Small intestine (tissue), 7 donors: ENCODE measurements at regions not wholly inside any gene's neighbourhood (a gene's known extent, or its start where the extent isn't known, plus 50 kb on each side); places are given as distances from the start of the nearest gene placed in this dataset.

ENCODE experiments used
- DNase-seq, 2 donors: peaks; one replicate each; pipeline versions ENCODE4 v3.0.0 to v3.0.0-alpha.2; 2013
- FAIRE-seq: peaks from 2 replicates; lab custom pipeline; 2012; peaks lifted over from hg19 to GRCh38; lab: Jason Lieb, UNC
- H3K27ac ChIP-seq, 3 donors: one replicate each; pipeline ENCODE4 v1.5.1; 2013; ENCODE audit warnings: low read length in 2 of 3, mild to moderate bottlenecking in 2 of 3, control low read depth in 1 of 3, inconsistent platforms in 1 of 3, low read depth in 1 of 3, moderate library complexity in 1 of 3
- H3K27me3 ChIP-seq, 3 donors: one replicate each; pipeline ENCODE4 v1.6.1; 2013; ENCODE audit warnings: low read length in 3 of 3, inconsistent platforms in 1 of 3; ENCODE audit not compliant: control insufficient read depth in 3 of 3, insufficient read depth in 3 of 3
- H3K36me3 ChIP-seq, 3 donors: one replicate each; pipeline ENCODE4 v1.6.1; 2013; ENCODE audit warnings: low read length in 3 of 3, inconsistent platforms in 1 of 3, low read depth in 1 of 3, mild to moderate bottlenecking in 1 of 3, moderate library complexity in 1 of 3; ENCODE audit not compliant: control insufficient read depth in 3 of 3, insufficient read depth in 2 of 3
- H3K4me1 ChIP-seq, 3 donors: one replicate each; pipeline ENCODE4 v1.6.1; 2013; ENCODE audit warnings: low read length in 2 of 3, inconsistent platforms in 1 of 3, low read depth in 1 of 3, mild to moderate bottlenecking in 1 of 3, moderate library complexity in 1 of 3; ENCODE audit not compliant: control insufficient read depth in 3 of 3, insufficient read depth in 2 of 3
- H3K4me3 ChIP-seq, 3 donors: one replicate each; pipeline ENCODE4 v1.5.1; 2013; ENCODE audit warnings: low read length in 3 of 3, control low read depth in 1 of 3, inconsistent platforms in 1 of 3, low read depth in 1 of 3, mild to moderate bottlenecking in 1 of 3, moderate library complexity in 1 of 3
- H3K9me3 ChIP-seq, 2 donors: one replicate each; pipeline ENCODE4 v1.6.1; 2013; ENCODE audit warnings: low read depth in 1 of 2, low read length in 1 of 2; ENCODE audit not compliant: control insufficient read depth in 2 of 2, insufficient read depth in 1 of 2
- WGBS, 3 donors: extraction: QIAGEN DNeasy Blood & Tissue Kit; methylation state at CpG; one replicate each; pipeline ENCODE4 v1.1.7; 2013; 5-methylcytosine and 5-hydroxymethylcytosine counted together
- donor health status: healthy with polysubstance abuse.
- donor health status: control.
- donor health status: control.
- donor health status: Bipolar disorder and iron deficiency.
- donor health status: healthy.

- 40 to 59% (median 50%) methylated on average over 2 of the region's 2 CpGs for WGBS, 3 donors
- no peak for FAIRE-seq
- H3K4me1 ChIP-seq: no peaks in the 10 kb centered on the region
- no peak overlapping the region for H3K4me3 ChIP-seq
- no peaks in the 10 kb centered on the region for H3K36me3 ChIP-seq
- no peak overlapping the region for H3K27ac ChIP-seq
- no peaks in the 10 kb centered on the region for H3K9me3 ChIP-seq
- H3K27me3 ChIP-seq: peaks cover 0 to 4% (median 4%) of the 10 kb centered on the region in 3 donors
- no peak for DNase-seq
Measured at GRCh38 chr15:93327364-93327763, 238.4 kb upstream of the RGMA start.

GRCh38 chr15:93324186-93324975, 235.4 kb upstream of the RGMA start:
- Histone ChIP-seq H3K4me1 (no peaks in the 10 kb centered on the region), H3K36me3 (no peaks in the 10 kb centered on the region), H3K4me3 (no peak overlapping the region), H3K9me3 (no peaks in the 10 kb centered on the region), H3K27me3 (peaks cover 0 to 1% (median 0%) of the 10 kb centered on the region in 3 donors), H3K27ac (no peak overlapping the region)
- DNase-seq (no peak), FAIRE-seq (no peak)
- WGBS, 3 donors: 81 to 89% (median 87%) methylated on average over 5 of the region's 5 CpGs

DNA sequence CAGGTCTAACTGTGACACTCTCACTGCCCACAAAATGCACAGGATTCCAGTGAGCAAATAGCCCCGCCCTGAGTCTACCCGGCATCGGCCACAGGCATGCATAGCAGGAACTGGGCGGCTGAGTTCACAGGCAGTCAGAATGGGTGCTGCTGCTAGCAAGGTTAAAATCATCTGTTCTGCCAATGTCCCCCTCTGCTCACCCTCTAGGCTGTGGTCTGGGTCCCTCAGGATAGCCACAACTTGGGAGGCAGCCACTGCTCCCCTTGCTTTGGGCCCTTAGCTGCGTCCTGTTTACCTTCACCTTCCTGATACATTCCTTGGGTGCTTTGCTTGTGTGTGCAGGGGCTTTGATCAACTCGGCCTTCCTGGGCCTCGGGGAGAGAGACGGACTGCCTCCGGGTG, 232.9 kb upstream of the RGMA start:
- FAIRE-seq (no peak), DNase-seq (no peak)
- 54 to 64% (median 63%) methylated on average over 9 of the region's 9 CpGs for WGBS, 3 donors
- no peaks in the 10 kb centered on the region for H3K9me3 ChIP-seq
- H3K4me1 ChIP-seq: no peaks in the 10 kb centered on the region
- no peak overlapping the region for H3K4me3 ChIP-seq
- no peak overlapping the region for H3K27ac ChIP-seq
- no peaks in the 10 kb centered on the region for H3K36me3 ChIP-seq
- no peaks in the 10 kb centered on the region for H3K27me3 ChIP-seq

- no peak overlapping the region for H3K27ac ChIP-seq
Measured at GRCh38 chr15:93319121-93319814, 230.3 kb upstream of the RGMA start.

GRCh38 chr15:93317772-93318171, 228.8 kb upstream of the RGMA start:
- no peak for FAIRE-seq
- WGBS, 3 donors: 93 to 94% (median 93%) methylated on average over 4 of the region's 4 CpGs
- Histone ChIP-seq H3K4me3 (no peak overlapping the region), H3K9me3 (no peaks in the 10 kb centered on the region), H3K27me3 (no peaks in the 10 kb centered on the region), H3K36me3 (no peaks in the 10 kb centered on the region), H3K4me1 (no peaks in the 10 kb centered on the region), H3K27ac (no peak overlapping the region)
- no peak for DNase-seq

More at GRCh38 chr15:93319121-93319814, 230.3 kb upstream of the RGMA start:
- no peak for FAIRE-seq
- H3K4me3 ChIP-seq: no peak overlapping the region
- H3K27me3 ChIP-seq: no peaks in the 10 kb centered on the region
- H3K4me1 ChIP-seq: no peaks in the 10 kb centered on the region
- no peak for DNase-seq
- no peaks in the 10 kb centered on the region for H3K9me3 ChIP-seq
- no peaks in the 10 kb centered on the region for H3K36me3 ChIP-seq
- WGBS, 3 donors: 83 to 92% (median 90%) methylated on average over 19 of the region's 19 CpGs

- DNase-seq (no peak), FAIRE-seq (no peak)
- Histone ChIP-seq H3K27me3 (no peaks in the 10 kb centered on the region), H3K27ac (no peak overlapping the region), H3K4me3 (no peak overlapping the region), H3K36me3 (no peaks in the 10 kb centered on the region), H3K9me3 (no peaks in the 10 kb centered on the region), H3K4me1 (no peaks in the 10 kb centered on the region)
- 76 to 87% (median 78%) methylated on average over 5 of the region's 5 CpGs for WGBS, 3 donors
Measured at GRCh38 chr15:93314245-93314644, 225.2 kb upstream of the RGMA start.

DNA sequence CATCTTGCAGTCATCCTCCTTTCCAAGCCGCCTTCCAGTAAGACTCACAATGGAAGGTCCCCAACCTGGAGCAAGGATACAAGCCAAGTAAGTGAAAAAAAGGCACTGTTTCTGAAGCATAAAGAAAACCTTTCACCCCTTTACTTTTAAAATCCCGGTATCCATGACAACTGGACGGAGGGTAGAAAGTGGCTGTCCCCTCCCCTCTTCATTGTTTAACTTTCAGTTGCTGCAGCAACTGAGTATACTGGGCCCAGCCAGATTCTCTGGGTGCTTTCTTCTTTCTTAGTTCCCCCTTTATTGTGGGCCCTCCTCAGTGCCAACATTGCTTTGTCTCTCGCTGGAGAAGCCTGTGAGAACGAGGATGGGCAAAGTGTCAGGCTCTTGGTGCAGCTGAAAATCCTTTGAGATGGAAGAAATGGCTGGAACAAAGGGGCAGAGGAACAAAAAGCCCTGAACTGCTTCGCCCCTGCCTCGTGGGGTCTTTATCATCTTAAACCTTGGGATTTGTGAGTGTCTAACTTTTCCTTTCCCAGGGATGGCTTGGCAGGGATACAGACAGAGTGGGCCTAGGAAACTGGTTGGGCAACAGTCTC, 224.0 kb upstream of the RGMA start:
- Histone ChIP-seq H3K4me3 (no peak overlapping the region), H3K9me3 (no peaks in the 10 kb centered on the region), H3K27me3 (no peaks in the 10 kb centered on the region), H3K27ac (no peak overlapping the region), H3K4me1 (no peaks in the 10 kb centered on the region), H3K36me3 (no peaks in the 10 kb centered on the region)
- no peak for DNase-seq
- no peak for FAIRE-seq
- WGBS, 3 donors: 43 to 54% (median 48%) methylated on average over 7 of the region's 7 CpGs

DNA sequence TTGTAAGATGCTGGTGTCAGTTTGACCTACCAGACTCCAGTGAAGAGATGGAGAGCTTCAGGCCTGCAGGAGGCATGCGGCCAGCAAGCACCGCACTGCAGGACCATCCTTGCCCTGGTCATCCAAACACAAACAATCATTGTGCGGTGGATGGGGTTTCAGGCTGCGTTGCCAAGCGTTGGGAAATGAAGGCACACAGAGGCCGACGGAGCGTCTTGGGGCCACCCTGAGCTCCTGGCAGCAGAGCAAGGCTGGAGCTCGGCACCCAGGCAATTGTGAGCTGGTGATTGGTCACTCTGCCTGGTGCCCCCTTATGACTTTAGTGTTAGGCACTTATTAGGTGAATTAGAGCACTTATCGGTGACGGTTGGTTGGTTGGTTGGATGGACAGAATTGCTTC, 222.6 kb upstream of the RGMA start:
- FAIRE-seq: no peak

More for the DNA sequence above, 222.6 kb upstream of the RGMA start:
- H3K4me3 ChIP-seq: no peak overlapping the region
- DNase-seq: no peak
- no peaks in the 10 kb centered on the region for H3K4me1 ChIP-seq
- no peaks in the 10 kb centered on the region for H3K36me3 ChIP-seq
- no peak overlapping the region for H3K27ac ChIP-seq
- H3K27me3 ChIP-seq: no peaks in the 10 kb centered on the region
- H3K9me3 ChIP-seq: no peaks in the 10 kb centered on the region
- 82 to 87% (median 82%) methylated on average over 11 of the region's 11 CpGs for WGBS, 3 donors
